Endodermal cell (in vitro differentiated cells): ENCODE measurements at regions not wholly inside any gene's neighbourhood (a gene's known extent, or its start where the extent isn't known, plus 50 kb on each side); places are given as distances from the start of the nearest gene placed in this dataset.

Experiments
- DNase-seq: peaks from one replicate; pipeline ENCODE4 v3.0.0-alpha.2; 2017
- H3K27ac ChIP-seq: 2 replicates; pipeline ENCODE4 v1.5.1; 2013; ENCODE audit warnings: mild to moderate bottlenecking, low read depth, low read length, moderate library complexity
- H3K27me3 ChIP-seq: 2 replicates; pipeline ENCODE4 v1.6.1; 2013; ENCODE audit warnings: mild to moderate bottlenecking, low read length, moderate library complexity; ENCODE audit not compliant: insufficient read depth, control insufficient read depth, poor library complexity, severe bottlenecking
- H3K36me3 ChIP-seq: 2 replicates; pipeline ENCODE4 v1.7.0; 2013; ENCODE audit warnings: mild to moderate bottlenecking, low read length, moderate library complexity; ENCODE audit not compliant: control insufficient read depth, insufficient read depth
- H3K4me1 ChIP-seq: one replicate; pipeline ENCODE4 v1.7.0; 2013; ENCODE audit warnings: low read length; ENCODE audit not compliant: control insufficient read depth, insufficient read depth
- H3K4me3 ChIP-seq: 2 replicates; pipeline ENCODE4 v1.5.1; 2013; ENCODE audit warnings: mild to moderate bottlenecking, low read length, moderate library complexity
- H3K9ac ChIP-seq: 2 replicates; pipeline ENCODE4 v1.6.1; 2013; ENCODE audit warnings: mild to moderate bottlenecking, low read length, moderate library complexity; ENCODE audit not compliant: poor library complexity, severe bottlenecking; ENCODE audit errors: extremely low read depth
- H3K9me3 ChIP-seq: 2 replicates; pipeline ENCODE4 v1.6.1; 2013; ENCODE audit warnings: mild to moderate bottlenecking, low read length, moderate library complexity; ENCODE audit not compliant: control insufficient read depth
- H3K27ac Mint-ChIP-seq: 2 replicates; pipeline ENCODE4 v1.8.0; 2020; ENCODE audit warnings: mixed read lengths
- H3K27me3 Mint-ChIP-seq: 2 replicates; pipeline ENCODE4 v1.8.0; 2021; ENCODE audit warnings: mild to moderate bottlenecking, mixed read lengths; ENCODE audit not compliant: insufficient read depth
- H3K36me3 Mint-ChIP-seq: 2 replicates; pipeline ENCODE4 v1.8.0; 2020; ENCODE audit warnings: low read depth, mixed read lengths
- H3K4me1 Mint-ChIP-seq: 2 replicates; pipeline ENCODE4 v1.8.0; 2020; ENCODE audit warnings: mixed read lengths
- H3K4me3 Mint-ChIP-seq: 2 replicates; pipeline ENCODE4 v1.8.0; 2020; ENCODE audit warnings: mild to moderate bottlenecking, moderate library complexity, mixed read lengths
- H3K9me3 Mint-ChIP-seq: 2 replicates; pipeline ENCODE4 v1.8.0; 2020; ENCODE audit warnings: mild to moderate bottlenecking, mixed read lengths
- WGBS, 2 experiments: methylation state at CpG; one replicate each; pipeline versions ENCODE4 v1.1.5 to v1.1.7; 2013; ENCODE audit warnings: missing lambda C conversion rate in 2 of 2, mixed read lengths in 1 of 2; ENCODE audit not compliant: insufficient coverage in 1 of 2, insufficient read length in 1 of 2; 5-methylcytosine and 5-hydroxymethylcytosine counted together
- TF ChIP-seq, protein P1 (sequence below): fragments of 200-600 bp; sonication (generic); conservative IDR thresholded peaks from 2 replicates; pipeline ENCODE4 v1.5.0; 2021; ENCODE audit warnings: antibody characterized with exemption, mild to moderate bottlenecking

DNA sequence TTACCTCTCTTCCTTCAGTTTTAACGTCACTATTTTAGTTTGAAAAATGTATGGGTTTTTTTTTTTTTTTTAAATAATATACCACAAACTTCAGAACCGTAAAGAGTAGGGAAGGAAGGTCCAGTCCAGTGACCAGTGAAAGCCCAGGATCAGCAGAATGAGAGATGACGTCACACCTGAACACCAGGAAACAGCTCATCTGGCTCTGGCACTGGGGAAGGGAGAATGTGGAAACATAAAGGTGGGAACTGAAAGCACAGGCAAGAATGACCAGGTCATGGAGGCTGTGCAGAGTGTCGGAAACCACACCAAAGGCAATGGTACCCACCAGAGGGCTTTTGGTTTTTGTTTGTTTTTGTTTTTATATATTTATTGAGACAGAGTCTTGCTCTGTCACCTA lies 141.2 kb downstream of the DHX15 start:
- Histone ChIP-seq H3K27me3 (no peaks in the 10 kb centered on the region), H3K27ac (no peak overlapping the region), H3K9ac (no peak overlapping the region), H3K9me3 (no peaks in the 10 kb centered on the region), H3K36me3 (no peaks in the 10 kb centered on the region), H3K4me1 (peaks cover 4% of the 10 kb centered on the region), H3K4me3 (no peak overlapping the region)
- no peak for DNase-seq
- peaks cover 3% of the 10 kb centered on the region for H3K27me3 Mint-ChIP-seq
- H3K4me1 Mint-ChIP-seq, result peaks cover 6% of the 10 kb centered on the region
- H3K4me3 Mint-ChIP-seq, result no peak overlapping the region
- H3K9me3 Mint-ChIP-seq, result no peaks in the 10 kb centered on the region
- H3K36me3 Mint-ChIP-seq, result no peaks in the 10 kb centered on the region
- TF ChIP-seq, protein P1, sequence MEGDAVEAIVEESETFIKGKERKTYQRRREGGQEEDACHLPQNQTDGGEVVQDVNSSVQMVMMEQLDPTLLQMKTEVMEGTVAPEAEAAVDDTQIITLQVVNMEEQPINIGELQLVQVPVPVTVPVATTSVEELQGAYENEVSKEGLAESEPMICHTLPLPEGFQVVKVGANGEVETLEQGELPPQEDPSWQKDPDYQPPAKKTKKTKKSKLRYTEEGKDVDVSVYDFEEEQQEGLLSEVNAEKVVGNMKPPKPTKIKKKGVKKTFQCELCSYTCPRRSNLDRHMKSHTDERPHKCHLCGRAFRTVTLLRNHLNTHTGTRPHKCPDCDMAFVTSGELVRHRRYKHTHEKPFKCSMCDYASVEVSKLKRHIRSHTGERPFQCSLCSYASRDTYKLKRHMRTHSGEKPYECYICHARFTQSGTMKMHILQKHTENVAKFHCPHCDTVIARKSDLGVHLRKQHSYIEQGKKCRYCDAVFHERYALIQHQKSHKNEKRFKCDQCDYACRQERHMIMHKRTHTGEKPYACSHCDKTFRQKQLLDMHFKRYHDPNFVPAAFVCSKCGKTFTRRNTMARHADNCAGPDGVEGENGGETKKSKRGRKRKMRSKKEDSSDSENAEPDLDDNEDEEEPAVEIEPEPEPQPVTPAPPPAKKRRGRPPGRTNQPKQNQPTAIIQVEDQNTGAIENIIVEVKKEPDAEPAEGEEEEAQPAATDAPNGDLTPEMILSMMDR, result no peak
- 90% methylated on average over 3 of the region's 4 CpGs; no CpG with 5 or more reads in 1 of the 2 experiments for WGBS, 2 experiments
- H3K27ac Mint-ChIP-seq, result no peak overlapping the region

DNA sequence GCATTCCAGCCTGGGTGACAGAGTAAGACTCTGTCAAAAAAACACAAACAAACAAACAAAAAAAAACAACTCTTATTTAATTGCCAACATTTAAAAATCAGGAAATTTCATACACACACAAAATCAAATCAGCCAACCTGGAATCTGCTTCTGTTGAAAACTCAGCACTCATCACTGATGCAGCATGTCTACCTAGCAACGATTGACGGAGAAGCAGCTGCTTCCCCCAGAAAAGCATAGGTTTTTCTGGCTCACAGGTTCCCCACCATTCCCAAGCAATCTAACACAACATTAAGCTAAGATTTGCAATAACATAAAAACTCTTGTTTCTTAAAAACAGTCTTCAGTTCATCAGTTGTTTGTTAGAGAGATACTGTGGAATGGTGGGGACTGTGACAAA lies 143.6 kb downstream of the DHX15 start:
- TF ChIP-seq, protein P1, result no peak
- H3K4me1 Mint-ChIP-seq, result peaks cover 6% of the 10 kb centered on the region
- Histone ChIP-seq H3K36me3 (no peaks in the 10 kb centered on the region), H3K4me3 (no peak overlapping the region), H3K4me1 (peaks cover 4% of the 10 kb centered on the region), H3K9me3 (no peaks in the 10 kb centered on the region), H3K9ac (no peak overlapping the region), H3K27me3 (no peaks in the 10 kb centered on the region), H3K27ac (no peak overlapping the region)
- peaks cover 3% of the 10 kb centered on the region for H3K27me3 Mint-ChIP-seq
- no peak for DNase-seq
- no peaks in the 10 kb centered on the region for H3K9me3 Mint-ChIP-seq
- H3K36me3 Mint-ChIP-seq, result no peaks in the 10 kb centered on the region
- 92% methylated on average over 2 of the region's 2 CpGs for WGBS, 2 experiments
- H3K27ac Mint-ChIP-seq, result no peak overlapping the region
- H3K4me3 Mint-ChIP-seq, result no peak overlapping the region

DNA sequence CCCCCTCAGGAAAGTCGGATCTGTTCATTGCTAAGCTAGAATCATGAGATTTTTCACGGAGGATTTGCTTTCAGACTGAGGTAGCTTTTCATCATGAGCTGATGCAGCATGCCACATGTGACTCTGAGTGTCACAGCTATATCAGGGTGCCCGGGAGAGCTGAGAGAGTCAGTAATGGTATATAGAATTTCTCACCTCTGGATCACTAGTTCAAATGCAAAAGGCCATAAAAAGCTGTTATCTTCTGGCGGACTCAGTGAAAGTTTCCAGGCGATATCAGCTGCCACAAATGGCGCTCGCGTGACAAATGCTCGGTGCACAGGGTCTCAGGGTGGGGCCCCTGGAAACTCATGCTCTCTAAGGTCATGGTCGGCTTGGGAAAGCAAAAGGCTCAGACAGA lies 150.1 kb downstream of the DHX15 start:
- no peak overlapping the region for H3K4me3 ChIP-seq
- no peak for DNase-seq
- H3K27me3 Mint-ChIP-seq, result peaks cover 5% of the 10 kb centered on the region
- no peaks in the 10 kb centered on the region for H3K36me3 Mint-ChIP-seq
- H3K4me1 ChIP-seq, result no peaks in the 10 kb centered on the region
- H3K9ac ChIP-seq, result no peak overlapping the region
- TF ChIP-seq, protein P1, result no peak
- no peak overlapping the region for H3K4me3 Mint-ChIP-seq
- H3K27ac Mint-ChIP-seq, result no peak overlapping the region
- H3K9me3 ChIP-seq, result no peaks in the 10 kb centered on the region
- H3K4me1 Mint-ChIP-seq, result no peaks in the 10 kb centered on the region
- no peaks in the 10 kb centered on the region for H3K36me3 ChIP-seq
- H3K27ac ChIP-seq, result no peak overlapping the region
- 90 to 97% methylated on average over 10 of the region's 10 CpGs for WGBS, 2 experiments
- peaks cover 1% of the 10 kb centered on the region for H3K9me3 Mint-ChIP-seq
- H3K27me3 ChIP-seq, result peaks cover 7% of the 10 kb centered on the region
